ENCODE measurements at regions not wholly inside any gene's neighbourhood (a gene's known extent, or its start where the extent isn't known, plus 50 kb on each side); places are given as distances from the start of the nearest gene placed in this dataset.
"Not testable (repeated sequence)": the region's sequence is repeated elsewhere in the genome, so short reads cannot be mapped to it uniquely, and the experiment has no call there.

GRCh38 chr5:67903121-67903520, 312.4 kb upstream of the PIK3R1 start:
- Histone ChIP-seq H3K4me3 (no peak overlapping the region), H3K27ac (no peak overlapping the region)

GRCh38 chr5:67902497-67902830, 313.1 kb upstream of the PIK3R1 start:
- Histone ChIP-seq H3K4me3 (no peak overlapping the region), H3K27ac (peak overlapping the region in 1 of 21 experiments; percentile 26)

GRCh38 chr5:67901814-67902496, 313.6 kb upstream of the PIK3R1 start:
- Histone ChIP-seq H3K27ac (peak overlapping the region in 5 of 21 experiments; percentile 1 to 57 (median 30)), H3K4me3 (no peak overlapping the region)

GRCh38 chr5:67900514-67900913, 315.0 kb upstream of the PIK3R1 start:
- peak overlapping the region in 2 of 21 experiments; percentile 30 to 42 for H3K27ac ChIP-seq
- no peak overlapping the region for H3K4me3 ChIP-seq

GRCh38 chr5:67897980-67898379, 317.6 kb upstream of the PIK3R1 start:
- peak overlapping the region in 2 of 21 experiments; percentile 19 to 37 for H3K27ac ChIP-seq

GRCh38 chr5:67897431-67897830, 318.1 kb upstream of the PIK3R1 start:
- no peak overlapping the region for H3K4me3 ChIP-seq
- H3K27ac ChIP-seq = peak overlapping the region in 4 of 21 experiments; percentile 13 to 37 (median 19)

More at GRCh38 chr5:67897980-67898379, 317.6 kb upstream of the PIK3R1 start:
- no peak overlapping the region for H3K4me3 ChIP-seq

- H3K27ac ChIP-seq = peak overlapping the region in 9 of 21 experiments; percentile 9 to 72 (median 20)
- no peak overlapping the region for H3K4me3 ChIP-seq
Measured at GRCh38 chr5:67896930-67897313, 318.6 kb upstream of the PIK3R1 start.

GRCh38 chr5:67896311-67896929, 319.1 kb upstream of the PIK3R1 start:
- Histone ChIP-seq H3K4me3 (no peak overlapping the region), H3K27ac (peak overlapping the region in 9 of 21 experiments; percentile 9 to 72 (median 20))

GRCh38 chr5:67889870-67890269, 325.7 kb upstream of the PIK3R1 start:
- H3K27ac ChIP-seq = peak overlapping the region in 2 of 21 experiments; percentile 37

GRCh38 chr5:67887748-67888161, 327.8 kb upstream of the PIK3R1 start:
- H3K4me3 ChIP-seq = no peak overlapping the region
- peak overlapping the region in 1 of 21 experiments; percentile 34 for H3K27ac ChIP-seq

More at GRCh38 chr5:67889870-67890269, 325.7 kb upstream of the PIK3R1 start:
- peak overlapping the region in 1 of 7 experiments; percentile 25 for H3K4me3 ChIP-seq

GRCh38 chr5:67886761-67887160, 328.8 kb upstream of the PIK3R1 start:
- Histone ChIP-seq H3K4me3 (no peak overlapping the region), H3K27ac (no peak overlapping the region)

GRCh38 chr5:67880876-67881275, 334.7 kb upstream of the PIK3R1 start:
- H3K4me3 ChIP-seq = no peak overlapping the region
- H3K27ac ChIP-seq = peak overlapping the region in 1 of 21 experiments; percentile 30

- Histone ChIP-seq H3K4me3 (no peak overlapping the region), H3K27ac (peak overlapping the region in 2 of 21 experiments; percentile 5 to 30)
Measured at GRCh38 chr5:67880511-67880805, 335.1 kb upstream of the PIK3R1 start.

GRCh38 chr5:67879620-67880510, 335.7 kb upstream of the PIK3R1 start:
- Histone ChIP-seq H3K27ac (peak overlapping the region in 2 of 21 experiments; percentile 5 to 30), H3K4me3 (no peak overlapping the region)

GRCh38 chr5:67878933-67879332, 336.6 kb upstream of the PIK3R1 start:
- Histone ChIP-seq H3K27ac (no peak overlapping the region), H3K4me3 (no peak overlapping the region)

GRCh38 chr5:67876371-67876770, 339.2 kb upstream of the PIK3R1 start:
- H3K27ac ChIP-seq = no peak overlapping the region
- H3K4me3 ChIP-seq = no peak overlapping the region

- H3K4me3 ChIP-seq = no peak overlapping the region
- H3K27ac ChIP-seq = no peak overlapping the region
Measured at GRCh38 chr5:67875601-67876000, 340.0 kb upstream of the PIK3R1 start.

- Histone ChIP-seq H3K27ac (no peak overlapping the region), H3K4me3 (no peak overlapping the region)
Measured at GRCh38 chr5:67873935-67874334, 341.6 kb upstream of the PIK3R1 start.

- Histone ChIP-seq H3K4me3 (no peak overlapping the region), H3K27ac (no peak overlapping the region)
Measured at GRCh38 chr5:67870662-67871061, 344.9 kb upstream of the PIK3R1 start.

GRCh38 chr5:67864335-67864734, 351.2 kb upstream of the PIK3R1 start:
- H3K27ac ChIP-seq, H3K4me3 ChIP-seq: not testable (repeated sequence)

Measured in skin epidermis (tissue), 12 donors.